ENCODE measurements at regions not wholly inside any gene's neighbourhood (a gene's known extent, or its start where the extent isn't known, plus 50 kb on each side); places are given as distances from the start of the nearest gene placed in this dataset.

DNA sequence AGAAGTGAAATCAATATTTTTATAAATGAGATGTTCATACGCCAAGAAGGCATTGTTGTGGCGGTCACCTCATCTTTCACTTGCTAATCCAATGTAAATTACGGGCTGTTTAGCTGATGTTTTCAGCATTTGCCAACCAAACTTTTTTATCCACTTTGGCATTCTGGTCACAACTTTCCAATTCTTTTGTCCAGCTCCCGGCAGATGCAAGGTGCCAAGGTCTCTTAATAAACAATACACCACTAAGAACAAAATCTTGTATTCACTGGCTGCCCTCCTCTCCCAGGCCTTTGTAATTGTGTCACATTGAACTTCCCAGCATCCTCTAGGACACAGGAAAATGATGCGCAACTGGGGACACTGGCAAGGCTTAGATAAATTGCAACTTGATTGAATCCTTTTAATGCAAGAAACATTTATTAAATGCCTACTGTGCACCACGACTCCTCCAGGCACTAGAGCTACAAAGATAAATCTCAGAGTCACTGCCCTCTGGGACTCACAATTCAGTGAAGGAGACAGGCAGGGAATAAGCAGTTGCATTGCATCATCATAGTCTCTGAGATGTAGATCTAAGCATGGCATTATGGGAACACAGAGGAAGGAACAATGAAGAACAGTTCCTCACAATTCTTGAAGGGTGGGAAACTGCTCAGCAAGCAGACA lies 165.4 kb upstream of the C16orf82 start:
- Histone ChIP-seq H3K27me3 (ENCODE audit: control insufficient read depth, insufficient read depth, low read length) (no peaks in the 10 kb centered on the region), H3K4me3 (ENCODE audit: low read depth, low read length) (no peak overlapping the region), H3K36me3 (ENCODE audit: control insufficient read depth, insufficient read depth, low read length) (no peaks in the 10 kb centered on the region)
- no peak for DNase-seq (ENCODE audit: low read depth)
- ChIA-PET POLR2A (no interaction called here), CTCF (no interaction called here)
- TF ChIP-seq, protein P1, sequence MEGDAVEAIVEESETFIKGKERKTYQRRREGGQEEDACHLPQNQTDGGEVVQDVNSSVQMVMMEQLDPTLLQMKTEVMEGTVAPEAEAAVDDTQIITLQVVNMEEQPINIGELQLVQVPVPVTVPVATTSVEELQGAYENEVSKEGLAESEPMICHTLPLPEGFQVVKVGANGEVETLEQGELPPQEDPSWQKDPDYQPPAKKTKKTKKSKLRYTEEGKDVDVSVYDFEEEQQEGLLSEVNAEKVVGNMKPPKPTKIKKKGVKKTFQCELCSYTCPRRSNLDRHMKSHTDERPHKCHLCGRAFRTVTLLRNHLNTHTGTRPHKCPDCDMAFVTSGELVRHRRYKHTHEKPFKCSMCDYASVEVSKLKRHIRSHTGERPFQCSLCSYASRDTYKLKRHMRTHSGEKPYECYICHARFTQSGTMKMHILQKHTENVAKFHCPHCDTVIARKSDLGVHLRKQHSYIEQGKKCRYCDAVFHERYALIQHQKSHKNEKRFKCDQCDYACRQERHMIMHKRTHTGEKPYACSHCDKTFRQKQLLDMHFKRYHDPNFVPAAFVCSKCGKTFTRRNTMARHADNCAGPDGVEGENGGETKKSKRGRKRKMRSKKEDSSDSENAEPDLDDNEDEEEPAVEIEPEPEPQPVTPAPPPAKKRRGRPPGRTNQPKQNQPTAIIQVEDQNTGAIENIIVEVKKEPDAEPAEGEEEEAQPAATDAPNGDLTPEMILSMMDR (IDR thresholded peaks at IDR 0.05; ENCODE audit: insufficient read depth, low read depth, low read length) = no peak

DNA sequence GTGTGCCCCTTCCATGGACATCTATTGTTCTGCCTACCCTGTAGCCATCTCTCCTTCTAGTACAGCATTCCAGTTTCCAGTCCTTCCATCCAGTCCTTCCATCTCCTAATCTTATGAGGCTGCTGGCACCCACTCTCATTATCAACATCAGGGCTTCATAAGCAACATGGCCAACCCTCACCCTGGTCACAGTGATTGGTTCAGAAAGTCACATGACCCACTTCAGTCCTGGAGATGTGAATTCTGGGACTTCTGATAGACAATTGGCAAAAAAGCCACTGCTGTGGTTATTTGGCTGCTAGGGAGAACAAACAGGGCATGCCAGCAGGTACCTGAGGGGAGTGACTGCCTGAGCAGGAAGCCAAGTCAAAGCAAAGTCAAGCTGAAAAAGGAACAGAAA lies 164.7 kb upstream of the C16orf82 start:
- Histone ChIP-seq H3K36me3 (ENCODE audit: control insufficient read depth, insufficient read depth, low read length) (no peaks in the 10 kb centered on the region), H3K4me3 (ENCODE audit: low read depth, low read length) (no peak overlapping the region), H3K27me3 (ENCODE audit: control insufficient read depth, insufficient read depth, low read length) (no peaks in the 10 kb centered on the region)
- ChIA-PET CTCF (no interaction called here), POLR2A (no interaction called here)
- no peak for DNase-seq (ENCODE audit: low read depth)
- TF ChIP-seq, protein P1 (IDR thresholded peaks at IDR 0.05; ENCODE audit: insufficient read depth, low read depth, low read length) = no peak

GRCh38 chr16:26905336-26905735 lies 161.4 kb upstream of the C16orf82 start:
- Histone ChIP-seq H3K36me3 (ENCODE audit: control insufficient read depth, insufficient read depth, low read length) (no peaks in the 10 kb centered on the region), H3K27me3 (ENCODE audit: control insufficient read depth, insufficient read depth, low read length) (no peaks in the 10 kb centered on the region), H3K4me3 (ENCODE audit: low read depth, low read length) (no peak overlapping the region)
- CTCF ChIA-PET = no interaction called here
- TF ChIP-seq, protein P1 (IDR thresholded peaks at IDR 0.05; ENCODE audit: insufficient read depth, low read depth, low read length) = no peak
- no peak for DNase-seq (ENCODE audit: low read depth)
- POLR2A ChIA-PET = no interaction called here

GRCh38 chr16:26909623-26910022 lies 157.1 kb upstream of the C16orf82 start:
- H3K27me3 ChIP-seq (ENCODE audit: control insufficient read depth, insufficient read depth, low read length) = no peaks in the 10 kb centered on the region
- ChIA-PET POLR2A (no interaction called here), CTCF (no interaction called here)
- no peak for DNase-seq (ENCODE audit: low read depth)
- TF ChIP-seq, protein P1 (IDR thresholded peaks at IDR 0.05; ENCODE audit: insufficient read depth, low read depth, low read length) = no peak
- H3K36me3 ChIP-seq (ENCODE audit: control insufficient read depth, insufficient read depth, low read length) = no peaks in the 10 kb centered on the region
- H3K4me3 ChIP-seq (ENCODE audit: low read depth, low read length) = no peak overlapping the region

DNA sequence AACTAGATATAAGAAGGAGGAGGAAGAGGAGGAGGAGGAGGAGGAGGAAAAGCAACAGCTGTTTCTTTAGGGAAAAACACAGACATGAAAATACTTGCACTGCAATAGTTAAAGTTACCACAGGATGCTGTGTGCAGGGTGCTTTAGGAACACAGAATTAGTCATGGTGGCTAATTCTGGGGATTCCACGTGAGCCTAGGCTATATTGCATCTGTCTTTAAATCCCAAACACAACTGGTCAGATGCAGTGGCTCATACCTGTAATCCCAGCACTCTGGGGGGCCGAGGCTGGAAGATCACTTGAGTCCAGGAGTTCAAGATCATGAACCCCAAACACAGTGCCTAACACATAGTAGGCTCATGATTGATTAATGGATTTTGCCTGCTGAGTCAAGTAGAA lies 155.3 kb upstream of the C16orf82 start:
- Histone ChIP-seq H3K36me3 (ENCODE audit: control insufficient read depth, insufficient read depth, low read length) (no peaks in the 10 kb centered on the region), H3K4me3 (ENCODE audit: low read depth, low read length) (no peak overlapping the region), H3K27me3 (ENCODE audit: control insufficient read depth, insufficient read depth, low read length) (no peaks in the 10 kb centered on the region)
- CTCF ChIA-PET = no interaction called here
- POLR2A ChIA-PET = no interaction called here
- no peak for DNase-seq (ENCODE audit: low read depth)
- TF ChIP-seq, protein P1 (IDR thresholded peaks at IDR 0.05; ENCODE audit: insufficient read depth, low read depth, low read length) = no peak
